ENCODE measurements at regions not wholly inside any gene's neighbourhood (a gene's known extent, or its start where the extent isn't known, plus 50 kb on each side); places are given as distances from the start of the nearest gene placed in this dataset.
"Not testable (repeated sequence)": the region's sequence is repeated elsewhere in the genome, so short reads cannot be mapped to it uniquely, and the experiment has no call there.

GRCh38 chrX:39764441-39764914, 333.3 kb downstream of the BCOR start:
- peak; percentile 72 for DNase-seq (ENCODE audit: low spot score)

- no peak for DNase-seq (ENCODE audit: low spot score)
These were observed 332.4 kb downstream of the BCOR start for GRCh38 chrX:39765327-39765726.

- DNase-seq (ENCODE audit: low spot score), result no peak
These were observed 331.6 kb downstream of the BCOR start for GRCh38 chrX:39766085-39766726.

GRCh38 chrX:39766855-39767254, 330.9 kb downstream of the BCOR start:
- DNase-seq (ENCODE audit: low spot score), result no peak

- no peak for DNase-seq (ENCODE audit: low spot score)
These were observed 330.3 kb downstream of the BCOR start for GRCh38 chrX:39767446-39767845.

GRCh38 chrX:39769748-39770147, 328.0 kb downstream of the BCOR start:
- no peak for DNase-seq (ENCODE audit: low spot score)

GRCh38 chrX:39771089-39771488, 326.7 kb downstream of the BCOR start:
- DNase-seq (ENCODE audit: low spot score), result no peak

- DNase-seq (ENCODE audit: low spot score), result peak; percentile 82
These were observed 325.5 kb downstream of the BCOR start for GRCh38 chrX:39772057-39772832.

GRCh38 chrX:39773150-39773549, 324.6 kb downstream of the BCOR start:
- DNase-seq (ENCODE audit: low spot score), result peak; percentile 76

GRCh38 chrX:39773923-39774773, 323.6 kb downstream of the BCOR start:
- DNase-seq (ENCODE audit: low spot score), result peak; percentile 43

GRCh38 chrX:39774774-39775328, 322.9 kb downstream of the BCOR start:
- no peak for DNase-seq (ENCODE audit: low spot score)

- no peak for DNase-seq (ENCODE audit: low spot score)
These were observed 320.1 kb downstream of the BCOR start for GRCh38 chrX:39777623-39778025.

GRCh38 chrX:39779952-39780783, 317.6 kb downstream of the BCOR start:
- DNase-seq (ENCODE audit: low spot score), result no peak

GRCh38 chrX:39782276-39782675, 315.5 kb downstream of the BCOR start:
- no peak for DNase-seq (ENCODE audit: low spot score)

GRCh38 chrX:39787999-39788398, 309.8 kb downstream of the BCOR start:
- no peak for DNase-seq (ENCODE audit: low spot score)

- no peak for DNase-seq (ENCODE audit: low spot score)
These were observed 309.2 kb downstream of the BCOR start for GRCh38 chrX:39788521-39788920.

- DNase-seq (ENCODE audit: low spot score), result no peak
These were observed 306.1 kb downstream of the BCOR start for GRCh38 chrX:39791691-39792090.

GRCh38 chrX:39795605-39796004, 302.2 kb downstream of the BCOR start:
- DNase-seq (ENCODE audit: low spot score), result no peak

GRCh38 chrX:39796856-39797255, 300.9 kb downstream of the BCOR start:
- DNase-seq (ENCODE audit: low spot score), result no peak

GRCh38 chrX:39798488-39798887, 299.3 kb downstream of the BCOR start:
- DNase-seq (ENCODE audit: low spot score), result not testable (repeated sequence)

- DNase-seq (ENCODE audit: low spot score), result no peak
These were observed 295.4 kb downstream of the BCOR start for GRCh38 chrX:39802354-39802753.
